Esophagus squamous epithelium (tissue), 5 donors: ENCODE measurements at regions not wholly inside any gene's neighbourhood (a gene's known extent, or its start where the extent isn't known, plus 50 kb on each side); places are given as distances from the start of the nearest gene placed in this dataset.

Experiments
- DNase-seq: peaks from one replicate; lab custom pipeline; 2025; lab: John Stamatoyannopoulos, UW
- H3K27ac ChIP-seq, 4 donors: fragments of 200-600 bp; sonication (generic); one replicate each; pipeline ENCODE4 v1.5.1; 2016 to 2019; ENCODE audit warnings: mild to moderate bottlenecking in 1 of 4
- H3K27me3 ChIP-seq, 4 donors: fragments of 200-600 bp; sonication (generic); 1 replicate in 3 of 4; 2 replicates in 1 of 4; pipeline versions ENCODE4 v1.5.1 to v1.6.0; 2017 to 2021; ENCODE audit warnings: antibody characterized with exemption in 1 of 4
- H3K36me3 ChIP-seq, 3 donors: fragments of 200-600 bp; sonication (generic); one replicate each; pipeline ENCODE4 v1.5.1; 2016 to 2019
- H3K4me1 ChIP-seq, 3 donors: fragments of 200-600 bp; sonication (generic); one replicate each; pipeline ENCODE4 v1.5.1; 2017 to 2019
- H3K4me3 ChIP-seq, 4 donors: fragments of 200-600 bp; sonication (generic); 1 replicate in 3 of 4; 2 replicates in 1 of 4; pipeline ENCODE4 v1.5.1; 2016 to 2019; ENCODE audit warnings: mild to moderate bottlenecking in 2 of 4, moderate library complexity in 1 of 4
- H3K9me3 ChIP-seq, 3 donors: fragments of 200-600 bp; sonication (generic); one replicate each; pipeline ENCODE4 v1.5.1; 2016 to 2019
- CTCF ChIP-seq, 6 experiments: fragments of 450-650 bp in 4 of 6; fragments of 200-600 bp in 2 of 6; sonication (generic) in 2 of 6; IDR thresholded peaks; one replicate each; pipeline ENCODE4 v1.5.1; 2016 to 2019; ENCODE audit warnings: antibody characterized with exemption in 6 of 6, mild to moderate bottlenecking in 4 of 6, moderate library complexity in 4 of 6
- POLR2A ChIP-seq, 4 donors: fragments of 450-650 bp; IDR thresholded peaks; one replicate each; pipeline ENCODE4 v1.6.1; 2017; ENCODE audit warnings: antibody characterized with exemption in 4 of 4, mild to moderate bottlenecking in 4 of 4, moderate library complexity in 3 of 4
- WGBS, 2 donors: methylation state at CpG; one replicate each; pipeline ENCODE4 v1.1.5; 2018; 5-methylcytosine and 5-hydroxymethylcytosine counted together
- intact Hi-C: fragments of 100-400 bp; cut with DNase I; formaldehyde crosslinking; loops from one replicate; pipeline ENCODE4 v1.15.0; 2022
- donor health status: DM: yes; HTN: yes; CAD: no.

DNA sequence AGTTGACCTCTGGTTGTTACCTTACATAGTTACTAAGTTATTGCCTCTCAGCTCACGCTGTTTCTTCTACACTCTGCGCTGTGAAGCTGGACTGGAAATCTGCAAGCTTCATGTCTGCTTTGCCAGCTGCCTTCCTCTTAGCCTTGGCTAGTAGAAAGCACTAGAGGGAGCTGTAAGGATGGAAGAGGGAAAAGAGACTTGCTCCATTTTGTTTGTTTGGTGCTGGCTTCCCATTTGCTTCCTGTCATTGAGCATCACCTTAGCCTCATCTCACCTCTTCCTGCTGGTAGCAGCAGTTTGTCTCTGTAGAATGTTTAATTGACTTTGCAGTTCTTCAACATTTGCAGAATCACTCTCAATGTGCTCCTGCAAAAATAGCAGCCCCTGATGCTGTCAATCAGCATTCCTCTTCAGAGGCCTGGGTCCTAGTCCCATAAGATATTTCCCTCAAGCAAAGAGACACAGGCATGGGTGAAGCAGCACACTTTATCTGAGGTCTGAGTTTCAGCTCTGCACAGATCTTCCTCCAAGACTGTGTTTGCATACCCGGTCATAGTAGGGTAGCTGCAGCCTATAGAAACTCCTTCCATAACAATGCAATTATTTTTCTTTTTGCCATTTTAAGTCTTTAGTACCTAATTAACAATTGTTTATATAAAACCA lies 302.2 kb upstream of the EPHA7 start:
- DNase-seq: no peak
- H3K27me3 ChIP-seq: no peaks in the 10 kb centered on the region
- no peak overlapping the region for H3K4me3 ChIP-seq
- H3K36me3 ChIP-seq: no peaks in the 10 kb centered on the region
- no peak overlapping the region for H3K27ac ChIP-seq
- intact Hi-C loops: no loop called here
- no peak for TF ChIP-seq POLR2A (IDR thresholded peaks at IDR 0.05)
- TF ChIP-seq CTCF (IDR thresholded peaks at IDR 0.05): no peak
- no peaks in the 10 kb centered on the region for H3K4me1 ChIP-seq
- H3K9me3 ChIP-seq: no peaks in the 10 kb centered on the region
- 66 to 75% methylated on average over 3 of the region's 3 CpGs for WGBS, 2 donors

GRCh38 chr6:93713974-93714373 lies 294.6 kb upstream of the EPHA7 start:
- intact Hi-C loops: no loop called here
- no peak overlapping the region for H3K27ac ChIP-seq
- no peaks in the 10 kb centered on the region for H3K27me3 ChIP-seq
- H3K4me3 ChIP-seq: no peak overlapping the region
- no peaks in the 10 kb centered on the region for H3K36me3 ChIP-seq
- H3K4me1 ChIP-seq: no peaks in the 10 kb centered on the region
- TF ChIP-seq CTCF (IDR thresholded peaks at IDR 0.05) (no peak), POLR2A (IDR thresholded peaks at IDR 0.05) (no peak)
- no peak for DNase-seq
- peaks cover 0 to 30% (median 10%) of the 10 kb centered on the region in 3 donors for H3K9me3 ChIP-seq

DNA sequence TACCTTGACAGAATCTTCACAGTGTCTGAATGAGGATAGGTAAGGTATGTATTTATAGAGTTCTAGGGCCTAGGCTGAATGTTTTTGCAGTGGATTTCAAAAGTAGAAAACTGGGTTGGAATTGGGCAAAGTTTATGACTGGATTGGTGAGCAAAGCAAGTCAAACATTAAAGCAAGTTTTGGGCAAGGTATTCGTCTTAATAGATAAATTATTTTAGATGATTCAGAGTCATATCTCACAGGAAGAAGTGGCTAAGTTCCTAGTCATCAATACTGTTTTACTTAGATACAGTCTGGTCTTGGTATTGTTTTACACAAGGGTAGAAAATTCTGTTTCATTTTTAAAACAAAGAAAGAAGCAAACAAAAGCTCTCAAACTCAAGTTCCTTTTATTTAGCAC lies 284.1 kb upstream of the EPHA7 start:
- Histone ChIP-seq H3K27me3 (no peaks in the 10 kb centered on the region), H3K4me1 (no peaks in the 10 kb centered on the region), H3K27ac (no peak overlapping the region), H3K4me3 (no peak overlapping the region), H3K36me3 (no peaks in the 10 kb centered on the region), H3K9me3 (peaks cover 0 to 18% (median 4%) of the 10 kb centered on the region in 3 donors)
- intact Hi-C loops: no loop called here
- WGBS, 2 donors: 55 to 63% methylated on average over 1 of the region's 1 CpG
- DNase-seq: no peak
- TF ChIP-seq CTCF (IDR thresholded peaks at IDR 0.05): no peak
- TF ChIP-seq POLR2A (IDR thresholded peaks at IDR 0.05): no peak

DNA sequence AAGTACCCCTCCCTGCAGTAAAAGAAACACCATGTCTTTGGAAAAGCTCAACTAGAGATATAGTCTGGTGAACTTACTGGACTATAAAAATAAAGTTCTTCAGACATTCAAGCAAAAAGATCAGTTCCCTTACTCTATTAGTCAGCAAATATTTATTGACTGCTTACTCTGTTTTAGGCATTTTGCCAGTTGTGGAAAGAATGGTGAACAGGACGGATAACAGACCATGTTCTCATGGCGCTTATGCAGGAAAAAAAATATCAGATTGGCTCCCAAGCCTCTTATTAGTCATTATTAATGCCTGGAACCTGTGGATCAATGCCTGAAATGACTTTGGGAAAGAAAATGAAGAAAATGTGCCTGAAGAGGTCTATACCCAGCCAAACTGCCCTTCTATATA lies 282.2 kb upstream of the EPHA7 start:
- 53 to 73% methylated on average over 2 of the region's 2 CpGs for WGBS, 2 donors
- no peak for DNase-seq
- no peak overlapping the region for H3K4me3 ChIP-seq
- no peak overlapping the region for H3K27ac ChIP-seq
- no peaks in the 10 kb centered on the region for H3K4me1 ChIP-seq
- intact Hi-C loops: no loop called here
- TF ChIP-seq POLR2A (IDR thresholded peaks at IDR 0.05): no peak
- no peak for TF ChIP-seq CTCF (IDR thresholded peaks at IDR 0.05)
- no peaks in the 10 kb centered on the region for H3K27me3 ChIP-seq
- H3K36me3 ChIP-seq: no peaks in the 10 kb centered on the region
- H3K9me3 ChIP-seq: peaks cover 0 to 4% (median 3%) of the 10 kb centered on the region in 3 donors

GRCh38 chr6:93685494-93685893 lies 266.1 kb upstream of the EPHA7 start:
- DNase-seq: no peak
- Histone ChIP-seq H3K27me3 (no peaks in the 10 kb centered on the region), H3K4me3 (no peak overlapping the region), H3K9me3 (peaks cover 0 to 3% (median 2%) of the 10 kb centered on the region in 3 donors), H3K36me3 (no peaks in the 10 kb centered on the region), H3K27ac (no peak overlapping the region), H3K4me1 (no peaks in the 10 kb centered on the region)
- TF ChIP-seq CTCF (IDR thresholded peaks at IDR 0.05) (no peak), POLR2A (IDR thresholded peaks at IDR 0.05) (no peak)
- intact Hi-C loops: no loop called here
- WGBS, 2 donors: 71 to 100% methylated on average over 1 of the region's 2 CpGs
